HCT116 (cell line): ENCODE measurements at regions not wholly inside any gene's neighbourhood (a gene's known extent, or its start where the extent isn't known, plus 50 kb on each side); places are given as distances from the start of the nearest gene placed in this dataset.

Source experiments
- ATAC-seq: fragments of 200-7000 bp; cut with Tn5 transposase; 2 replicates; pipeline ENCODE4 v1.9.1; 2020; ENCODE audit warnings: mild to moderate bottlenecking, moderate library complexity
- BruUV-seq: library from RNA; stranded (reverse); fragments of 400-500 nt; replicated peaks from 2 replicates; lab custom pipeline; 2021; lab: Mats Ljungman, UMichigan
- CTCF ChIA-PET: fragments of 300-600 bp; sonication (Branson Sonifier 250); formaldehyde crosslinking; loops from one replicate; lab custom pipeline; 2021; ENCODE audit warnings: antibody characterized with exemption; lab: Charles Lee
- POLR2A ChIA-PET: fragments of 300-600, 350-600 bp; sonication (Branson Sonifier 250); formaldehyde crosslinking; loops from one replicate; lab custom pipeline; 2021; ENCODE audit warnings: antibody characterized with exemption; lab: Charles Lee
- RAD21 ChIA-PET, 2 experiments: fragments of 300-600 bp; sonication (Branson Sonifier 250); formaldehyde crosslinking; loops; one replicate each; lab custom pipeline; 2023; ENCODE audit warnings: low total read pairs in 2 of 2; ENCODE audit not compliant: uncharacterized antibody in 2 of 2, unreplicated experiment in 2 of 2, low non-redundant PET in 1 of 2; lab: Charles Lee
- DNase-seq: peaks from one replicate; pipeline ENCODE4 v3.0.0-alpha.2; 2010; ENCODE audit warnings: low read depth, low spot score
- H2AFZ ChIP-seq: fragments of 200-600 bp; shearing (Covaris generic), sonication (generic); 2 replicates; pipeline ENCODE4 v1.6.1; 2017; ENCODE audit warnings: low read depth, mixed run types, mixed read lengths, antibody characterized with exemption, low read length; ENCODE audit not compliant: poor library complexity, severe bottlenecking
- H3K27ac ChIP-seq: 2 replicates; pipeline ENCODE4 v1.5.1; 2012; ENCODE audit warnings: low read depth, low read length
- H3K27me3 ChIP-seq: fragments of 200-600 bp; sonication (generic); 2 replicates; pipeline ENCODE4 v1.6.1; 2016; ENCODE audit warnings: mixed run types, low read length, mixed read lengths; ENCODE audit not compliant: insufficient read depth
- H3K36me3 ChIP-seq, 2 experiments: fragments of 200-500 bp in 1 of 2; fragments of 200-600 bp in 1 of 2; sonication (Bioruptor generic) in 1 of 2; sonication (generic) in 1 of 2; 2 replicates each; pipeline versions ENCODE4 v1.5.1 to v1.6.1; 2014 to 2016; ENCODE audit warnings: low read length in 2 of 2, inconsistent platforms in 1 of 2, mixed read lengths in 1 of 2, mixed run types in 1 of 2; ENCODE audit not compliant: insufficient read depth in 2 of 2, control insufficient read depth in 1 of 2
- H3K4me1 ChIP-seq, 2 experiments: fragments of 200-600 bp in 1 of 2; sonication (generic) in 1 of 2; 2 replicates each; pipeline versions ENCODE4 v1.5.1 to v1.6.1; 2012 to 2017; ENCODE audit warnings: low read length in 2 of 2, inconsistent platforms in 1 of 2, mild to moderate bottlenecking in 1 of 2, mixed read lengths in 1 of 2, mixed run types in 1 of 2, moderate library complexity in 1 of 2; ENCODE audit not compliant: insufficient read depth in 2 of 2, control insufficient read depth in 1 of 2
- H3K4me2 ChIP-seq: fragments of 200-600 bp; sonication (generic); 2 replicates; pipeline ENCODE4 v1.6.1; 2017; ENCODE audit warnings: mixed run types, low read length, mixed read lengths
- H3K4me3 ChIP-seq, 2 experiments: fragments of 200-600 bp in 1 of 2; sonication (generic) in 1 of 2; replicated peaks in 1 of 2; 2 replicates each; pipeline ENCODE4 v1.5.1; 2011 to 2016; ENCODE audit warnings: low read length in 2 of 2, control low read depth in 1 of 2, low read depth in 1 of 2, mild to moderate bottlenecking in 1 of 2, mixed read lengths in 1 of 2, mixed run types in 1 of 2
- H3K79me2 ChIP-seq: fragments of 200-600 bp; sonication (generic); 2 replicates; pipeline ENCODE4 v1.6.1; 2017; ENCODE audit warnings: mild to moderate bottlenecking, mixed run types, low read length, moderate library complexity, mixed read lengths; ENCODE audit not compliant: insufficient read depth
- H3K9ac ChIP-seq: fragments of 200-600 bp; sonication (generic); 2 replicates; pipeline ENCODE4 v1.6.1; 2016; ENCODE audit warnings: low read length, mixed read lengths
- H3K9me2 ChIP-seq: fragments of 200-600 bp; sonication (generic), shearing (Covaris generic); 2 replicates; pipeline ENCODE4 v1.6.1; 2017; ENCODE audit warnings: mixed run types, mild to moderate bottlenecking, moderate library complexity; ENCODE audit not compliant: insufficient read depth
- H3K9me3 ChIP-seq, 2 experiments: fragments of 200-500 bp in 1 of 2; fragments of 200-600 bp in 1 of 2; sonication (Bioruptor generic) in 1 of 2; sonication (generic) in 1 of 2; 2 replicates each; pipeline ENCODE4 v1.6.1; 2014 to 2017; ENCODE audit warnings: low read length in 2 of 2, mixed read lengths in 2 of 2, inconsistent platforms in 1 of 2, low read depth in 1 of 2, mild to moderate bottlenecking in 1 of 2, mixed run types in 1 of 2, moderate library complexity in 1 of 2; ENCODE audit not compliant: control insufficient read depth in 1 of 2, insufficient read depth in 1 of 2
- H4K20me1 ChIP-seq: fragments of 200-600 bp; sonication (generic), shearing (Covaris generic); 2 replicates; pipeline ENCODE4 v1.6.1; 2017; ENCODE audit warnings: mixed run types, mild to moderate bottlenecking, moderate library complexity; ENCODE audit not compliant: insufficient read depth
- CBX3 ChIP-seq: IDR thresholded peaks from 2 replicates; pipeline ENCODE4 v1.6.1; 2012; ENCODE audit warnings: low read depth
- CEBPB ChIP-seq: IDR thresholded peaks from 2 replicates; pipeline ENCODE4 v1.6.1; 2012; ENCODE audit warnings: low read depth
- CTCF ChIP-seq, 3 experiments: fragments of 200-600 bp in 1 of 3; sonication (generic) in 1 of 3; IDR thresholded peaks in 2 of 3; conservative IDR thresholded peaks in 1 of 3; 2 replicates each; pipeline ENCODE4 v1.5.1; 2012 to 2017; ENCODE audit warnings: low read depth in 2 of 3, low read length in 2 of 3, antibody characterized with exemption in 1 of 3, borderline replicate concordance in 1 of 3, control low read depth in 1 of 3, mild to moderate bottlenecking in 1 of 3, mixed read lengths in 1 of 3, mixed run types in 1 of 3, moderate library complexity in 1 of 3; ENCODE audit not compliant: insufficient read depth in 1 of 3
- EGR1 ChIP-seq: IDR thresholded peaks from 2 replicates; pipeline ENCODE4 v1.6.1; 2012; ENCODE audit warnings: low read depth
- ELF1 ChIP-seq: IDR thresholded peaks from 2 replicates; pipeline ENCODE4 v1.6.1; 2012; ENCODE audit warnings: low read depth, borderline replicate concordance
- EZH2 ChIP-seq: fragments of 200-600 bp; sonication (generic); IDR thresholded peaks from 2 replicates; pipeline ENCODE4 v1.6.1; 2017; ENCODE audit warnings: antibody characterized with exemption, mixed run types
- FOSL1 ChIP-seq: IDR thresholded peaks from 2 replicates; pipeline ENCODE4 v1.6.1; 2012; ENCODE audit warnings: low read depth
- POLR2A ChIP-seq: IDR thresholded peaks from 2 replicates; pipeline ENCODE4 v1.7.0; 2011; ENCODE audit warnings: borderline replicate concordance; ENCODE audit not compliant: insufficient read depth, insufficient read length; ENCODE audit errors: extremely low read depth
- POLR2AphosphoS5 ChIP-seq: IDR thresholded peaks from 2 replicates; pipeline ENCODE4 v1.6.1; 2011; ENCODE audit warnings: mild to moderate bottlenecking, low read depth, low read length, moderate library complexity
- RAD21 ChIP-seq: IDR thresholded peaks from 2 replicates; pipeline ENCODE4 v1.6.1; 2012; ENCODE audit warnings: low read depth, mild to moderate bottlenecking
- SP1 ChIP-seq: IDR thresholded peaks from 2 replicates; pipeline ENCODE4 v1.6.1; 2012; ENCODE audit warnings: low read depth
- SRF ChIP-seq: IDR thresholded peaks from 2 replicates; pipeline ENCODE4 v1.6.1; 2012; ENCODE audit warnings: low read depth
- TCF7L2 ChIP-seq: IDR thresholded peaks from 2 replicates; pipeline ENCODE4 v1.7.0; 2011; ENCODE audit warnings: borderline replicate concordance, inconsistent platforms; ENCODE audit not compliant: insufficient read depth, insufficient read length; ENCODE audit errors: extremely low read depth
- ZNF274 ChIP-seq: fragments of 200-500 bp; sonication (Bioruptor generic); IDR thresholded peaks from 2 replicates; pipeline ENCODE4 v1.6.1; 2014; ENCODE audit warnings: mild to moderate bottlenecking, low read depth, low read length, inconsistent platforms
- intact Hi-C: fragments of 100-400 bp; cut with micrococcal nuclease; formaldehyde crosslinking; loops from 2 replicates; pipeline ENCODE4 v1.10.0; 2022
- TF ChIP-seq, protein P1 (sequence below): IDR thresholded peaks from 2 replicates; pipeline ENCODE4 v1.6.1; 2011; ENCODE audit warnings: mild to moderate bottlenecking, low read length, moderate library complexity; ENCODE audit not compliant: insufficient replicate concordance; ENCODE audit errors: extremely low read depth
- TF ChIP-seq, protein P2 (sequence below): IDR thresholded peaks from 2 replicates; pipeline ENCODE4 v1.6.1; 2012
- TF ChIP-seq, protein P3 (sequence below): IDR thresholded peaks from 2 replicates; pipeline ENCODE4 v1.6.1; 2012; ENCODE audit warnings: low read depth
- TF ChIP-seq, protein P4 (sequence below): IDR thresholded peaks from 2 replicates; pipeline ENCODE4 v1.6.1; 2012

- no peak for TF ChIP-seq RAD21
- no peak for TF ChIP-seq POLR2A
- TF ChIP-seq SRF: no peak
- TF ChIP-seq SP1: no peak
- TF ChIP-seq ELF1: no peak
- TF ChIP-seq FOSL1: no peak
- no peak for TF ChIP-seq TCF7L2
- TF ChIP-seq, protein P1, sequence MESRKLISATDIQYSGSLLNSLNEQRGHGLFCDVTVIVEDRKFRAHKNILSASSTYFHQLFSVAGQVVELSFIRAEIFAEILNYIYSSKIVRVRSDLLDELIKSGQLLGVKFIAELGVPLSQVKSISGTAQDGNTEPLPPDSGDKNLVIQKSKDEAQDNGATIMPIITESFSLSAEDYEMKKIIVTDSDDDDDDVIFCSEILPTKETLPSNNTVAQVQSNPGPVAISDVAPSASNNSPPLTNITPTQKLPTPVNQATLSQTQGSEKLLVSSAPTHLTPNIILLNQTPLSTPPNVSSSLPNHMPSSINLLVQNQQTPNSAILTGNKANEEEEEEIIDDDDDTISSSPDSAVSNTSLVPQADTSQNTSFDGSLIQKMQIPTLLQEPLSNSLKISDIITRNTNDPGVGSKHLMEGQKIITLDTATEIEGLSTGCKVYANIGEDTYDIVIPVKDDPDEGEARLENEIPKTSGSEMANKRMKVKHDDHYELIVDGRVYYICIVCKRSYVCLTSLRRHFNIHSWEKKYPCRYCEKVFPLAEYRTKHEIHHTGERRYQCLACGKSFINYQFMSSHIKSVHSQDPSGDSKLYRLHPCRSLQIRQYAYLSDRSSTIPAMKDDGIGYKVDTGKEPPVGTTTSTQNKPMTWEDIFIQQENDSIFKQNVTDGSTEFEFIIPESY: no peak
- TF ChIP-seq, protein P2, sequence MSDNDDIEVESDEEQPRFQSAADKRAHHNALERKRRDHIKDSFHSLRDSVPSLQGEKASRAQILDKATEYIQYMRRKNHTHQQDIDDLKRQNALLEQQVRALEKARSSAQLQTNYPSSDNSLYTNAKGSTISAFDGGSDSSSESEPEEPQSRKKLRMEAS: no peak
- no peak for TF ChIP-seq CBX3
- no peak for TF ChIP-seq ZNF274
- TF ChIP-seq, all 23 proteins: peak for 0
Observed at GRCh38 chr1:71262970-71263369, 182.1 kb upstream of the ZRANB2 start (continued).

- ChIA-PET RAD21 (no interaction called here), POLR2A (no interaction called here), CTCF (no interaction called here)
- intact Hi-C loops: no loop called here
- Histone ChIP-seq H3K27me3 (no peaks in the 10 kb centered on the region), H3K4me3 (no peak overlapping the region), H3K9ac (no peak overlapping the region), H3K9me3 (no peaks in the 10 kb centered on the region), H3K79me2 (no peaks in the 10 kb centered on the region), H3K9me2 (no peaks in the 10 kb centered on the region), H3K4me2 (no peak overlapping the region), H2AFZ (no peak overlapping the region), H3K36me3 (no peaks in the 10 kb centered on the region), H3K4me1 (no peaks in the 10 kb centered on the region), H3K27ac (no peak overlapping the region), H4K20me1 (no peaks in the 10 kb centered on the region)
- BruUV-seq: no TSS peak
- no peak for ATAC-seq
- no peak for DNase-seq
- TF ChIP-seq ZNF274: no peak
- TF ChIP-seq, protein P3, sequence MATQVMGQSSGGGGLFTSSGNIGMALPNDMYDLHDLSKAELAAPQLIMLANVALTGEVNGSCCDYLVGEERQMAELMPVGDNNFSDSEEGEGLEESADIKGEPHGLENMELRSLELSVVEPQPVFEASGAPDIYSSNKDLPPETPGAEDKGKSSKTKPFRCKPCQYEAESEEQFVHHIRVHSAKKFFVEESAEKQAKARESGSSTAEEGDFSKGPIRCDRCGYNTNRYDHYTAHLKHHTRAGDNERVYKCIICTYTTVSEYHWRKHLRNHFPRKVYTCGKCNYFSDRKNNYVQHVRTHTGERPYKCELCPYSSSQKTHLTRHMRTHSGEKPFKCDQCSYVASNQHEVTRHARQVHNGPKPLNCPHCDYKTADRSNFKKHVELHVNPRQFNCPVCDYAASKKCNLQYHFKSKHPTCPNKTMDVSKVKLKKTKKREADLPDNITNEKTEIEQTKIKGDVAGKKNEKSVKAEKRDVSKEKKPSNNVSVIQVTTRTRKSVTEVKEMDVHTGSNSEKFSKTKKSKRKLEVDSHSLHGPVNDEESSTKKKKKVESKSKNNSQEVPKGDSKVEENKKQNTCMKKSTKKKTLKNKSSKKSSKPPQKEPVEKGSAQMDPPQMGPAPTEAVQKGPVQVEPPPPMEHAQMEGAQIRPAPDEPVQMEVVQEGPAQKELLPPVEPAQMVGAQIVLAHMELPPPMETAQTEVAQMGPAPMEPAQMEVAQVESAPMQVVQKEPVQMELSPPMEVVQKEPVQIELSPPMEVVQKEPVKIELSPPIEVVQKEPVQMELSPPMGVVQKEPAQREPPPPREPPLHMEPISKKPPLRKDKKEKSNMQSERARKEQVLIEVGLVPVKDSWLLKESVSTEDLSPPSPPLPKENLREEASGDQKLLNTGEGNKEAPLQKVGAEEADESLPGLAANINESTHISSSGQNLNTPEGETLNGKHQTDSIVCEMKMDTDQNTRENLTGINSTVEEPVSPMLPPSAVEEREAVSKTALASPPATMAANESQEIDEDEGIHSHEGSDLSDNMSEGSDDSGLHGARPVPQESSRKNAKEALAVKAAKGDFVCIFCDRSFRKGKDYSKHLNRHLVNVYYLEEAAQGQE: no peak
- TF ChIP-seq, protein P4, sequence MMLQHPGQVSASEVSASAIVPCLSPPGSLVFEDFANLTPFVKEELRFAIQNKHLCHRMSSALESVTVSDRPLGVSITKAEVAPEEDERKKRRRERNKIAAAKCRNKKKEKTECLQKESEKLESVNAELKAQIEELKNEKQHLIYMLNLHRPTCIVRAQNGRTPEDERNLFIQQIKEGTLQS: no peak
- TF ChIP-seq EZH2: no peak
- no peak for TF ChIP-seq POLR2AphosphoS5
- TF ChIP-seq CBX3: no peak
- TF ChIP-seq CTCF (IDR thresholded peaks at IDR 0.05 in 2 of 3, conservative IDR thresholded peaks at IDR 0.05 in 1 of 3; ENCODE audit: borderline replicate concordance in 1 of 3, insufficient read depth in 1 of 3, low read depth in 2 of 3, low read length in 2 of 3): no peak
- no peak for TF ChIP-seq ELF1
- TF ChIP-seq CEBPB: no peak
- no peak for TF ChIP-seq SP1
- TF ChIP-seq EGR1: no peak
Observed at GRCh38 chr1:71252900-71253299, 172.1 kb upstream of the ZRANB2 start.
